ENCODE measurements at regions not wholly inside any gene's neighbourhood (a gene's known extent, or its start where the extent isn't known, plus 50 kb on each side); places are given as distances from the start of the nearest gene placed in this dataset.

GRCh38 chr2:236641051-236641726 is 71.6 kb downstream of the ACKR3 start:
- no peak overlapping the region for H3K27ac ChIP-seq
- intact Hi-C loops (cut with DNase I): loop anchor here in 1 of 4 donors (5.0 kb wide), 1 partner anchor 69 kb away; no protein-coding TSS in a partner anchor
- WGBS, 3 donors: 84 to 88% (median 87%) methylated on average over 16 of the region's 16 CpGs

DNA sequence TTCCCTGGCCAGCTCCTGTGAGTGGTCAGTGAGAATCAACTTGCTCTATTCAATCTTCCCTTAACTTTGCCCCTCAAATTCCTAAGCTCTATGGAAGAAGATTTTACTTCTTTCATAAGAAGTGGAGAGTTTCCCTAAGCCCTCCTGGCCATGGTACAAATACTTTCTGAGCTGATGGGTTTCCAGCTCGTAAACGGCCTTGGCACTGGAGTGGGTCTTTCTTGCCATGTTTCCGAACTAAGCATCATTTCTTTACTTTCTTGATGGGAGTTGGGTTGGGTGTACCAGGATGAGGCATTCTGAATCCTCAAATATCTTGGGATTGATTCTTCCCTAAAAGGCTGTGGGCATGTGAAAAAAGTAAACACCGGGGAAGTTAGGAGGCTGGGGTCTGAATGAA is 72.5 kb downstream of the ACKR3 start:
- 30 to 59% (median 42%) methylated on average over 4 of the region's 4 CpGs for WGBS, 3 donors
- Histone ChIP-seq H3K9me3 (no peaks in the 10 kb centered on the region), H3K4me1 (ENCODE audit: insufficient read depth) (peaks cover 2% of the 10 kb centered on the region), H3K4me3 (no peak overlapping the region), H3K27ac (peak overlapping the region in 1 of 2 donors; percentile 7), H3K36me3 (no peaks in the 10 kb centered on the region), H3K27me3 (no peaks in the 10 kb centered on the region)
- DNase-seq: peak in 1 of 5 donors; percentile 17
- intact Hi-C loops (cut with DNase I): loop anchor here in 1 of 4 donors (5.0 kb wide), 1 partner anchor 70 kb away; no protein-coding TSS in a partner anchor
- TF ChIP-seq EP300 (IDR thresholded peaks at IDR 0.05) (no peak), POLR2A (IDR thresholded peaks at IDR 0.05) (no peak)
- TF ChIP-seq, protein P1, sequence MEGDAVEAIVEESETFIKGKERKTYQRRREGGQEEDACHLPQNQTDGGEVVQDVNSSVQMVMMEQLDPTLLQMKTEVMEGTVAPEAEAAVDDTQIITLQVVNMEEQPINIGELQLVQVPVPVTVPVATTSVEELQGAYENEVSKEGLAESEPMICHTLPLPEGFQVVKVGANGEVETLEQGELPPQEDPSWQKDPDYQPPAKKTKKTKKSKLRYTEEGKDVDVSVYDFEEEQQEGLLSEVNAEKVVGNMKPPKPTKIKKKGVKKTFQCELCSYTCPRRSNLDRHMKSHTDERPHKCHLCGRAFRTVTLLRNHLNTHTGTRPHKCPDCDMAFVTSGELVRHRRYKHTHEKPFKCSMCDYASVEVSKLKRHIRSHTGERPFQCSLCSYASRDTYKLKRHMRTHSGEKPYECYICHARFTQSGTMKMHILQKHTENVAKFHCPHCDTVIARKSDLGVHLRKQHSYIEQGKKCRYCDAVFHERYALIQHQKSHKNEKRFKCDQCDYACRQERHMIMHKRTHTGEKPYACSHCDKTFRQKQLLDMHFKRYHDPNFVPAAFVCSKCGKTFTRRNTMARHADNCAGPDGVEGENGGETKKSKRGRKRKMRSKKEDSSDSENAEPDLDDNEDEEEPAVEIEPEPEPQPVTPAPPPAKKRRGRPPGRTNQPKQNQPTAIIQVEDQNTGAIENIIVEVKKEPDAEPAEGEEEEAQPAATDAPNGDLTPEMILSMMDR (IDR thresholded peaks at IDR 0.05): no peak

More at GRCh38 chr2:236641051-236641726, 71.6 kb downstream of the ACKR3 start:
- no peaks in the 10 kb centered on the region for H3K9me3 ChIP-seq
- DNase-seq: peak in 1 of 5 donors; percentile 5
- no peaks in the 10 kb centered on the region for H3K27me3 ChIP-seq
- H3K4me3 ChIP-seq: no peak overlapping the region
- no peaks in the 10 kb centered on the region for H3K36me3 ChIP-seq
- TF ChIP-seq EP300 (IDR thresholded peaks at IDR 0.05) (no peak), POLR2A (IDR thresholded peaks at IDR 0.05) (no peak)
- TF ChIP-seq, protein P1 (IDR thresholded peaks at IDR 0.05): no peak
- peaks cover 2% of the 10 kb centered on the region for H3K4me1 ChIP-seq (ENCODE audit: insufficient read depth)

- Histone ChIP-seq H3K4me1 (ENCODE audit: insufficient read depth) (peaks cover 2% of the 10 kb centered on the region), H3K4me3 (no peak overlapping the region), H3K27me3 (no peaks in the 10 kb centered on the region), H3K36me3 (no peaks in the 10 kb centered on the region), H3K9me3 (no peaks in the 10 kb centered on the region), H3K27ac (peak overlapping the region in 1 of 2 donors; percentile 5)
- peak; percentile 54 to 90 (median 70) for DNase-seq
- intact Hi-C loops (cut with DNase I): loop anchor here in 1 of 4 donors (5.0 kb wide), 1 partner anchor 70 kb away; no protein-coding TSS in a partner anchor
- TF ChIP-seq POLR2A (IDR thresholded peaks at IDR 0.05) (no peak), EP300 (IDR thresholded peaks at IDR 0.05) (peak; percentile 92)
- TF ChIP-seq, protein P1 (IDR thresholded peaks at IDR 0.05): no peak
- WGBS, 3 donors: 18 to 34% (median 27%) methylated on average over 22 to 23 of the region's 23 CpGs
These were observed 73.1 kb downstream of the ACKR3 start for GRCh38 chr2:236642584-236643291.

DNA sequence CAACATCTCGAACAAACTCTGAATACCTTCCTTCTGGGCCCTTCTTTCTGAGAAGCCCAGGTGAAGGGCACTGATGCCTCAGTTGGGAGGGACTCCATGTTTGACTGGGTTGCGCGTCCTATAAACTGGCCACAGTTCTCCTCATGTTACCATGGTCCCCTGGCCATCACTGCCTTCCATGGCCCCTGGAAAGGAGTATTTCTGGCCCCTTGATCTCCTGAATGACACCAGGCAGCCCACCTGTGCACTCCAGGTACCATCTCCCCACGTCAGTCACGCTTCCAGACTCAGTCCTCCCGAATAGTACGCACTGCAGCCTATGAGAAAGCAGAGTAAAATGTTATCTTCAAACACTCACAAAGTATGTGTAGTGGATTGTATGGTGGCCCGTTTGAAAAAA is 73.9 kb downstream of the ACKR3 start:
- no peaks in the 10 kb centered on the region for H3K27me3 ChIP-seq
- no peak overlapping the region for H3K27ac ChIP-seq
- intact Hi-C loops (cut with DNase I): loop anchor here in 1 of 4 donors (5.0 kb wide), 1 partner anchor 71 kb away; no protein-coding TSS in a partner anchor
- H3K4me1 ChIP-seq (ENCODE audit: insufficient read depth): peaks cover 2% of the 10 kb centered on the region
- DNase-seq: peak in 1 of 5 donors; percentile 12
- H3K4me3 ChIP-seq: no peak overlapping the region
- H3K9me3 ChIP-seq: no peaks in the 10 kb centered on the region
- WGBS, 3 donors: 88 to 95% (median 94%) methylated on average over 8 of the region's 8 CpGs
- no peaks in the 10 kb centered on the region for H3K36me3 ChIP-seq
- TF ChIP-seq EP300 (IDR thresholded peaks at IDR 0.05) (no peak), POLR2A (IDR thresholded peaks at IDR 0.05) (no peak)
- TF ChIP-seq, protein P1 (IDR thresholded peaks at IDR 0.05): no peak

Measured in ovary (tissue), 7 donors.